GM19043 (cell line): ENCODE measurements at regions not wholly inside any gene's neighbourhood (a gene's known extent, or its start where the extent isn't known, plus 50 kb on each side); places are given as distances from the start of the nearest gene placed in this dataset.

Experiments
- ATAC-seq: cut with Tn5 transposase; IDR thresholded peaks from one replicate; pipeline ENCODE4 v1.9.1; 2021; ENCODE audit warnings: low read depth; ENCODE audit not compliant: unreplicated experiment

- ATAC-seq = no peak
Measured at GRCh38 chr9:23559522-23559921, 266.5 kb downstream of the ELAVL2 start.

- ATAC-seq = no peak
Measured at GRCh38 chr9:23563517-23563916, 262.5 kb downstream of the ELAVL2 start.

GRCh38 chr9:23567516-23568165 lies 258.4 kb downstream of the ELAVL2 start:
- no peak for ATAC-seq

GRCh38 chr9:23571414-23572104 lies 254.5 kb downstream of the ELAVL2 start:
- ATAC-seq = no peak

GRCh38 chr9:23573800-23574199 lies 252.2 kb downstream of the ELAVL2 start:
- no peak for ATAC-seq

- ATAC-seq = no peak
Measured at GRCh38 chr9:23577611-23578010, 248.4 kb downstream of the ELAVL2 start.

GRCh38 chr9:23581931-23582330 lies 244.1 kb downstream of the ELAVL2 start:
- no peak for ATAC-seq

- no peak for ATAC-seq
Measured at GRCh38 chr9:23582836-23583235, 243.2 kb downstream of the ELAVL2 start.

GRCh38 chr9:23586906-23587305 lies 239.1 kb downstream of the ELAVL2 start:
- no peak for ATAC-seq

- ATAC-seq = no peak
Measured at GRCh38 chr9:23587433-23587832, 238.6 kb downstream of the ELAVL2 start.

GRCh38 chr9:23587903-23588302 lies 238.1 kb downstream of the ELAVL2 start:
- ATAC-seq = no peak

- ATAC-seq = no peak
Measured at GRCh38 chr9:23590276-23591000, 235.6 kb downstream of the ELAVL2 start.

GRCh38 chr9:23594421-23594820 lies 231.6 kb downstream of the ELAVL2 start:
- ATAC-seq = no peak

- ATAC-seq = no peak
Measured at GRCh38 chr9:23596913-23597634, 229.0 kb downstream of the ELAVL2 start.

- no peak for ATAC-seq
Measured at GRCh38 chr9:23598994-23599393, 227.0 kb downstream of the ELAVL2 start.

GRCh38 chr9:23603311-23603710 lies 222.7 kb downstream of the ELAVL2 start:
- ATAC-seq = no peak

GRCh38 chr9:23606107-23606506 lies 219.9 kb downstream of the ELAVL2 start:
- no peak for ATAC-seq

- no peak for ATAC-seq
Measured at GRCh38 chr9:23608456-23608855, 217.6 kb downstream of the ELAVL2 start.

- no peak for ATAC-seq
Measured at GRCh38 chr9:23611869-23612268, 214.2 kb downstream of the ELAVL2 start.

GRCh38 chr9:23615569-23615968 lies 210.5 kb downstream of the ELAVL2 start:
- ATAC-seq = no peak

GRCh38 chr9:23621188-23621587 lies 204.9 kb downstream of the ELAVL2 start:
- no peak for ATAC-seq
